ENCODE measurements at regions not wholly inside any gene's neighbourhood (a gene's known extent, or its start where the extent isn't known, plus 50 kb on each side); places are given as distances from the start of the nearest gene placed in this dataset.

DNA sequence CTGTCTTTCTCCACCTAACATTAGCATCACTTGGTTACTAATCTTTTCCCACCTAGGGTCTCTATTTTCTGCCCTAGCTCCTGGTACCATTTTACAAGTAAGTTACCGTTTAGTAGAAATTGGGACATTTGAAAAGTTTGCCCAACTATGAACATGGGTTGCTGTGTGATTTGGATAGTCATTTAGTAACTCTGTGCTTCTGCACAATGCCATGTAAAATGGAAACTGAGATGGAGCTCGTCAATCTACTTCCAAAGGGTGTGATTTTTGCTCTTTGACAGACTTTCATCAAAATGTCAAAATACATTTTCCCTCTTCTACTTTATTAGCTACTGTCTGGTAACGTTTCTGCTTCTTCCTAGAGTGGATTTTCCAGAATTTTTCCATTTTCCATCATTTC, 381.5 kb upstream of the B3GALT2 start:
- no TSS peak for BruUV-seq (replicated peaks)

More for the DNA sequence above, 381.5 kb upstream of the B3GALT2 start:
- H4K20me1 ChIP-seq (replicated peaks; ENCODE audit: control insufficient read depth, extremely low read depth, insufficient read depth, low read length) = no peaks in the 10 kb centered on the region
- H3K4me2 ChIP-seq (ENCODE audit: insufficient read depth, low read length) = no peak overlapping the region
- H3K9me1 ChIP-seq (replicated peaks; ENCODE audit: control insufficient read depth, extremely low read depth, insufficient read depth, low read length) = no peaks in the 10 kb centered on the region
- H3K27me3 ChIP-seq (ENCODE audit: control insufficient read depth in 2 of 2, insufficient read depth in 2 of 2, low read length in 2 of 2) = no peaks in the 10 kb centered on the region
- H3K4me1 ChIP-seq (ENCODE audit: control insufficient read depth, extremely low read depth, insufficient read depth, low read length) = no peaks in the 10 kb centered on the region
- dilution Hi-C loops (cut with MboI; ENCODE audit: extremely low pct_ligation_motif_present, low sequenced_read_pairs) = no loop called here
- FAIRE-seq (no peak), DNase-seq (ENCODE audit: low read depth, low spot score) (no peak)
- no peak overlapping the region for H3K4me3 ChIP-seq (replicated peaks in 1 of 3; ENCODE audit: insufficient read depth in 1 of 3, low read depth in 1 of 3, low read length in 3 of 3)
- intact Hi-C loops (cut with micrococcal nuclease) = no loop called here
- no peaks in the 10 kb centered on the region for H3K36me3 ChIP-seq (ENCODE audit: control insufficient read depth in 2 of 2, extremely low read depth in 1 of 2, insufficient read depth in 2 of 2, low read length in 2 of 2)
- no peak overlapping the region for H2AFZ ChIP-seq (ENCODE audit: low read depth, low read length)
- H3K79me2 ChIP-seq (ENCODE audit: control insufficient read depth, insufficient read depth, low read length) = no peaks in the 10 kb centered on the region
- H3K9ac ChIP-seq (replicated peaks; ENCODE audit: extremely low read depth, insufficient read depth, low read length) = no peak overlapping the region
- TF ChIP-seq MYC (IDR thresholded peaks at IDR 0.05; ENCODE audit: low read depth, low read length) (no peak), POLR2A (IDR thresholded peaks at IDR 0.05; ENCODE audit: low read depth, low read length) (no peak), CTCF (IDR thresholded peaks at IDR 0.05; ENCODE audit: extremely low read depth in 1 of 2, insufficient read depth in 1 of 2, low read depth in 1 of 2, low read length in 2 of 2) (no peak), EZH2 (IDR thresholded peaks at IDR 0.05; ENCODE audit: borderline replicate concordance, low read depth, low read length, severe bottlenecking) (no peak), POLR2AphosphoS5 (IDR thresholded peaks at IDR 0.05; ENCODE audit: insufficient read depth, low read depth, low read length) (no peak), FOS (IDR thresholded peaks at IDR 0.05; ENCODE audit: borderline replicate concordance, insufficient read depth, low read length) (no peak), GATA2 (IDR thresholded peaks at IDR 0.05; ENCODE audit: insufficient read depth, insufficient read length, low read depth, low read length) (no peak), JUN (IDR thresholded peaks at IDR 0.05; ENCODE audit: borderline replicate concordance, insufficient read depth, insufficient read length, low read depth) (no peak)
- TF ChIP-seq, protein P1, sequence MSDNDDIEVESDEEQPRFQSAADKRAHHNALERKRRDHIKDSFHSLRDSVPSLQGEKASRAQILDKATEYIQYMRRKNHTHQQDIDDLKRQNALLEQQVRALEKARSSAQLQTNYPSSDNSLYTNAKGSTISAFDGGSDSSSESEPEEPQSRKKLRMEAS (IDR thresholded peaks at IDR 0.05; ENCODE audit: insufficient read depth, insufficient read length) = no peak
- POLR2A ChIA-PET = no interaction called here
- H3K27ac ChIP-seq (ENCODE audit: insufficient read depth, low read depth, low read length) = no peak overlapping the region
- H3K9me3 ChIP-seq (replicated peaks; ENCODE audit: control insufficient read depth, insufficient read depth, low read length) = no peaks in the 10 kb centered on the region
- CTCF ChIA-PET = interaction anchor here (1.5 kb wide), 1 partner anchor 14 kb away, joined by 3 read pairs; no protein-coding TSS in a partner anchor
